Effector CD4-positive, alpha-beta T cell (primary cell): ENCODE measurements at regions not wholly inside any gene's neighbourhood (a gene's known extent, or its start where the extent isn't known, plus 50 kb on each side); places are given as distances from the start of the nearest gene placed in this dataset.

ENCODE experiments used
- DNase-seq: peaks from one replicate; pipeline ENCODE4 v3.0.0-alpha.2; 2020

- no peak for DNase-seq
Observed at GRCh38 chr2:126828051-126828450, 70.6 kb upstream of the TEX51 start.

GRCh38 chr2:126828491-126828890 lies 70.2 kb upstream of the TEX51 start:
- DNase-seq: no peak

GRCh38 chr2:126831234-126832005 lies 67.3 kb upstream of the TEX51 start:
- no peak for DNase-seq

GRCh38 chr2:126832014-126832413 lies 66.7 kb upstream of the TEX51 start:
- no peak for DNase-seq

GRCh38 chr2:126832757-126833156 lies 65.9 kb upstream of the TEX51 start:
- no peak for DNase-seq

- DNase-seq: no peak
Observed at GRCh38 chr2:126834006-126834659, 64.6 kb upstream of the TEX51 start.

- DNase-seq: no peak
Observed at GRCh38 chr2:126835261-126835660, 63.4 kb upstream of the TEX51 start.

GRCh38 chr2:126835831-126836230 lies 62.9 kb upstream of the TEX51 start:
- no peak for DNase-seq

GRCh38 chr2:126836761-126837679 lies 61.7 kb upstream of the TEX51 start:
- no peak for DNase-seq

- DNase-seq: no peak
Observed at GRCh38 chr2:126837966-126838715, 60.5 kb upstream of the TEX51 start.

GRCh38 chr2:126838716-126838985 lies 60.0 kb upstream of the TEX51 start:
- DNase-seq: no peak

GRCh38 chr2:126839796-126840195 lies 58.9 kb upstream of the TEX51 start:
- no peak for DNase-seq

- no peak for DNase-seq
Observed at GRCh38 chr2:126843081-126843480, 55.6 kb upstream of the TEX51 start.

- DNase-seq: no peak
Observed at GRCh38 chr2:126846241-126846640, 52.4 kb upstream of the TEX51 start.
